BLaER1 treated with 17β-estradiol and CSF1 and Interleukin-3, amounts not matched to agents 10 nM and 100 nM (cell line): ENCODE measurements at regions not wholly inside any gene's neighbourhood (a gene's known extent, or its start where the extent isn't known, plus 50 kb on each side); places are given as distances from the start of the nearest gene placed in this dataset.

Experiments
- H3K27ac ChIP-seq, 11 experiments: shearing (Covaris generic); formaldehyde crosslinking; 2 replicates each; pipeline ENCODE4 v1.8.1; 2022
- H3K27me3 ChIP-seq, 11 experiments: shearing (Covaris generic); formaldehyde crosslinking; 2 replicates each; pipeline ENCODE4 v1.8.1; 2022
- H3K36me3 ChIP-seq, 11 experiments: shearing (Covaris generic); formaldehyde crosslinking; 2 replicates each; pipeline ENCODE4 v1.8.1; 2022
- H3K4me1 ChIP-seq, 10 experiments: shearing (Covaris generic); formaldehyde crosslinking; 2 replicates each; pipeline ENCODE4 v1.8.1; 2022
- H3K4me2 ChIP-seq, 11 experiments: shearing (Covaris generic); formaldehyde crosslinking; 2 replicates each; pipeline ENCODE4 v1.8.1; 2022
- H3K4me3 ChIP-seq, 10 experiments: shearing (Covaris generic); formaldehyde crosslinking; 2 replicates each; pipeline ENCODE4 v1.8.1; 2022
- H3K9ac ChIP-seq, 11 experiments: shearing (Covaris generic); formaldehyde crosslinking; 2 replicates each; pipeline ENCODE4 v1.8.1; 2022
- H3K9me3 ChIP-seq, 11 experiments: shearing (Covaris generic); formaldehyde crosslinking; replicated peaks in 1 of 11; 2 replicates each; pipeline ENCODE4 v1.8.1; 2022
- H4K20me1 ChIP-seq, 11 experiments: shearing (Covaris generic); formaldehyde crosslinking; 2 replicates each; pipeline ENCODE4 v1.8.1; 2022
- Cebpa-rat ChIP-seq, 11 experiments: shearing (Covaris generic); IDR thresholded peaks; 2 replicates each; pipeline ENCODE4 v1.8.1; 2022

DNA sequence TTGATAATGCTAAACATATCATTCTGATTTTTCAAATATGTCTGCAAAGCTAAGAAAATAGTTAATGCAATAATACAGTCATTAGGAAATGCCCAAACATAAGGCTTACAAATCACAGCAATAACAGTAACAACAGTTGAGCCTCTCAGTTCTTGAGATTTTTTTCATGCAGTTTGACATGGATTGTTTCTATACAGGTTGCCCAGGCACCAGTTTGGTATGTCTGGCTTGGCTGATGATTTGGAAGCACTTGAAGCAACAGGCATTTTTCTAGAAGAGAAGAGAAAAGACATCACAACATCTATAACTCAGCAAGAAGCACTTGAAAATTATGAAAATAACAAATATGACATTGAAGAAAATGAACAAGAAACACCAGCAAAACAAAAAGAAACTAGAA is 78.7 kb upstream of the COL6A5 start:
- Histone ChIP-seq H3K9ac (no peak overlapping the region), H3K4me2 (no peak overlapping the region), H3K27me3 (no peaks in the 10 kb centered on the region), H4K20me1 (no peaks in the 10 kb centered on the region), H3K36me3 (no peaks in the 10 kb centered on the region), H3K9me3 (no peaks in the 10 kb centered on the region), H3K4me3 (no peak overlapping the region), H3K27ac (no peak overlapping the region), H3K4me1 (no peaks in the 10 kb centered on the region)
- no peak for TF ChIP-seq Cebpa-rat (IDR thresholded peaks at IDR 0.05)

DNA sequence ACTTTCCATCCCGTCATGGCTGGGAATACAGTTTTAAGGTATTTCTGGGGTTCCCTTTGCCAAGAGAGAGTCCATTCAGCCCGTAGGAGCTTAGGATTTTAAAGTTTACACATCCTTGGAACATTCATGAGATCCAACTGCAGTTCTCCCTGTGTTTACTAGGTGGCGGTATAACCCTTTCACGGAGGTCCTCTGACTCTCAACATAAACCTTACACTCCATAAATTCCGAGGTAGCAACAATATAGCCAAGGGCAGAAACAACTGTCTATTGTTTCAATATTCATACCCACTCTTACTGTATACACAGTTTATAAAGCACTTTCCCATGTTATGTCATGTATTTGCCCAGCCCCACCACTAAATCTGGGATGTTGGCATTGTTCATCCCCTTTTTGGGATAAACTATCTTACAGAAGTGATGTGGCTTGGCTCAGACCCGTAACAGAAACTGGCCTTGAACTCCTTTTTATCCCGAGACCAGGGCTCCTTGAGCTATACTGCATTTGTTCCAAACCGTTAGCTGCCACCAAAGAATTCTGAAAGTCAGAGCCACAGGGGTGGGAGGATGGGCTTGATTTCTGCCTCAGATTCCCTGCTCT is 69.2 kb upstream of the COL6A5 start:
- Histone ChIP-seq H3K4me2 (no peak overlapping the region), H3K4me3 (no peak overlapping the region), H3K27me3 (no peaks in the 10 kb centered on the region), H3K27ac (no peak overlapping the region), H4K20me1 (no peaks in the 10 kb centered on the region), H3K9ac (no peak overlapping the region), H3K4me1 (peaks cover 0 to 5% (median 0%) of the 10 kb centered on the region in 10 experiments; a peak in 1 of 20 replicates), H3K36me3 (no peaks in the 10 kb centered on the region), H3K9me3 (no peaks in the 10 kb centered on the region)
- no peak for TF ChIP-seq Cebpa-rat (IDR thresholded peaks at IDR 0.05)

DNA sequence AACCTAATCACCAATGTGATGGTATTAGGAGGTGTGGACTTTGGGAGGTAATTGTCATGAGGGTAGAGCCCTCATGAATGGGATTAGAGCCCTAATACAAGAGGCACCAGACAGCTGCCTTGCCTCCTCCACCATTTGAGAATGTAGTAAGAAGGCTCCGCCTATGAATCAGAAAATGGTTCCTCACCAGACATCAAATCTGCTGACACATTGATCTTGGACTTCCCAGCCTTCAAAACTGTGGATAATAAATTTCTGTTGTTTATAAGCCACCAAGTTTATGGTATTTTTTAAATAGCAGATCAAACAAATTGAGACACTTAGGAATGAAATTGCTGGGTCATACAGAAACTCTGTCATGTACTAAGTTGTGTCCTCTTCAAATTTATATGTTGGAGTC is 56.8 kb upstream of the COL6A5 start:
- H3K36me3 ChIP-seq = no peaks in the 10 kb centered on the region
- H3K27me3 ChIP-seq = no peaks in the 10 kb centered on the region
- no peaks in the 10 kb centered on the region for H4K20me1 ChIP-seq
- H3K4me3 ChIP-seq = no peak overlapping the region
- H3K4me1 ChIP-seq = no peaks in the 10 kb centered on the region
- no peak overlapping the region for H3K4me2 ChIP-seq
- no peak overlapping the region for H3K27ac ChIP-seq
- H3K9ac ChIP-seq = no peak overlapping the region
- TF ChIP-seq Cebpa-rat (IDR thresholded peaks at IDR 0.05) = no peak
- 0 out of 22 replicates have a peak, but pooled peaks cover 0 to 5% (median 0%) of the 10 kb centered on the region in 11 experiments for H3K9me3 ChIP-seq

DNA sequence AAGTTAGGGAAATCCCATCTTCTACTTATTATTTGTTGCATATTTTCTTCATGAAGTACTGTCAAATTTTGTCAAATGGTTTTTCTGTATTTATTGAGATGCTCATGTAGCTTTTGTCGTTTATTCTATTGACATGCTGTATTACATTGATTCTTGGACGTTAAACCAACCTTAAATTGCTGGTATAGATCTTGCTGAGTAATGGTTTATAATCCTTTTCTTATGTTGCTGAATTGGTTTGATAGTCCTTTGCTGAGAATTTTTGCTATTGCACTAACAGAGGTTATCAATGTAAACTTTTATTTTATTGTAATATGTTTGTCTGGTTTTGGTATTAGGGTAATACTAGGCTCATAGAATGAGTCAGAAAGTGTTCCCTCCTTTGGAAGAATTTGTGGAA is 54.3 kb upstream of the COL6A5 start:
- H3K4me3 ChIP-seq = no peak overlapping the region
- peaks cover 0 to 5% (median 3%) of the 10 kb centered on the region in 11 experiments; a peak in 1 of 22 replicates for H3K9me3 ChIP-seq
- H4K20me1 ChIP-seq = no peaks in the 10 kb centered on the region
- H3K27me3 ChIP-seq = no peaks in the 10 kb centered on the region
- no peak overlapping the region for H3K4me2 ChIP-seq
- no peaks in the 10 kb centered on the region for H3K36me3 ChIP-seq
- TF ChIP-seq Cebpa-rat (IDR thresholded peaks at IDR 0.05) = no peak
- H3K27ac ChIP-seq = no peak overlapping the region
- H3K4me1 ChIP-seq = no peaks in the 10 kb centered on the region
- no peak overlapping the region for H3K9ac ChIP-seq

DNA sequence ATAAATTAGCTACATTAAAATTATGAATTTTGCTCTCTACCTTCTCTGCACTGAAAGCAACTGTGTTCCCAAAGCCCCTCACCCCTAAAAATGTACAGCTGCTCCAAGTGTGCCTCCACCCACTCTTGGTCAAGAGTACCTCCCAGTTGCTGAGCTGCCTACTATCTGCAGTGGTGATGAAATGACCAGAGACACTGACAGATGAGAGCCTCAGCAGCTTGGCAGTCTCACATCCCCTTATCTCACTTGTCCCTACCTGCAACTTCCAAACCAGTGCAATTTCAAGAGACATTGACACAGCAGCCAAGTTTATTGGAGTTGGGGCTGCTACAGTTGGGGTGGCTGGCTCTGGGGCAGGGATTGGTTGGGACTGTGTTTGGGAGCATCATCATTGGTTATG is 52.2 kb upstream of the COL6A5 start:
- H3K4me1 ChIP-seq = no peaks in the 10 kb centered on the region
- H3K4me2 ChIP-seq = no peak overlapping the region
- H3K9me3 ChIP-seq = peaks cover 0 to 5% (median 3%) of the 10 kb centered on the region in 11 experiments; a peak in 1 of 22 replicates
- TF ChIP-seq Cebpa-rat (IDR thresholded peaks at IDR 0.05) = no peak
- no peak overlapping the region for H3K4me3 ChIP-seq
- H3K27me3 ChIP-seq = no peaks in the 10 kb centered on the region
- no peak overlapping the region for H3K27ac ChIP-seq
- no peaks in the 10 kb centered on the region for H3K36me3 ChIP-seq
- H4K20me1 ChIP-seq = no peaks in the 10 kb centered on the region
- H3K9ac ChIP-seq = no peak overlapping the region
